8988T (cell line): ENCODE measurements at regions not wholly inside any gene's neighbourhood (a gene's known extent, or its start where the extent isn't known, plus 50 kb on each side); places are given as distances from the start of the nearest gene placed in this dataset.

Experiments
- DNase-seq: peaks from one replicate; pipeline ENCODE4 v3.0.0; 2011

DNA sequence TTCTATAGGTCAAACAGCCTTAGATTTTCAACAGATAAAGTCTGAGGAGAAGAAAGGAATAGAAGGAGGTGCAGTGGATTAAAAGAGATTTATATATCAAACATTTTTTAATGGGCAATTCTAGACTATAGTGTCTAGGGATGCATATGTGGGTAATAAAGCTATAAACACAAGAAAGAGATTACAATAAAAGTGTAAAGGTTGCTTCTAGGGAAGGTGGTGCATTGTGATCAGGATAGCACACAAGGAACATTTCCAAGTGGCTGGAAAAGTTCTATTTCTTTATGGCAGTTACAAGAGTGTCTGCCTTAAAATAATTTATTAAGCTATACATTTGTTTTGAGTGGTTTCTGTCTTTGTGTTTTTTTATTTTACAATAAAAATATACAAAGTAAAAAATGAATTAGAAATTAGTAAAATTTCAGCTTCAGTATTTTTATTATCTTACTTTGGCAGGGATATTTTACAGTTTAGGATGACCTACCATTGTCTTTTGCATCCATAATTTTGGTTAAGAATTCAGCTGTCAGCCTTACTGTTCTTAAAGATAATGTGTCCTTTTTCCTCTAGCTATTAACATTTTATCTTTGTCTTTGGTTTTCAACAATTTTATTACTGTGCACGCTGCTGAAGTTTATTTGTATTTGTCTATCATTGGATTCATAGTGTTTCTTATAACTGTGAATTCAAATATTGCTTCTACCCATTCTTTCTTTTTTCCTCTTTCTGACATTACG is 221.8 kb downstream of the LACC1 start:
- no peak for DNase-seq

DNA sequence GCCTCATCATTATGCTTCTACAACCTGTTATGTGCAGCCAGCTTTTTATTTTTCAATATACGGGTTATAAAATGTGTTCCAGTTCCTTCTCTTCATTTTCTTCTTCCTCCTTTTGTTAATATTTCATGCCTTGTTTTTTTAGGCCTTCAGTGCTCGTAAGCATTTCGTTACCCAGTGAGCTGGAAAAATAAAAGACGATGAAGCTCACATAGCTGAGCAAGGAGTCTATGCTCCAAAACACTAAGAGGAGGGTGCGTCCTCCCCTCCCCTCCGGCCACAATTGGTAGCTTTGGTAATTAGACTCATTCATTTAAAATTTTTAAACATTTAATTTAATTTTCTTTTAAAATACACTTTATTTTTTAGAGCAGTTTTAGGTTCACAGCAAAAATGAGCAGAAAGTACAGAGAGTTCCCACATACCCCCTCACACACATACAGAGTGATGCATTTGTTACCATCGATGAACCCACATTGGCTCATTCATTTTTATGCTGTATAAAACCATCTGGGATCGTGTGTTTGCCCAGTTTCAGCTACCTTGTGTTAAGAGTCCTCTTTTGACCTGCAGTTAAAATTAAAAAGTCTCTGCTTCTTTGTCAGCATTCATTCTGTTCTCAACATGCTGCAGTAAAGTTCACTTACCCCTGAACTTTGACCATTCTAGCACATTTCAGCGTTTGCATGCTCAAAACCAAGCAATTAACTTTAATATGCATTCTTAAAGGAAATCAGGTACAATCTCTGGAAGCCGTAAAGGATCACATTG is 223.9 kb downstream of the LACC1 start:
- no peak for DNase-seq

DNA sequence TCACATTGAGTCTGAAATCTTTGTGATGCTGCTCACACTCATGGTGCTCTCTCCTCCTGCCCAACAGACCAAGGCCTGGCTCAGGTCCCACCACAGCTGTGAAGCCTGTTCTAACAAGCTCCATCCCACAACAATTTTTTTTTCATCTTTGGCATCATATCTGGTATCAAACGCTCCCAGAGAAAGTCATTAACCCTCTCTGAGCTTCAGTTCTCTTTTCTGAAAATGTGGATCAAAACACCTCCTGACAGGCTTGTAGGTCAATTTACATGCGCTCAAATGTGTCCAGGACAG is 224.4 kb downstream of the LACC1 start:
- no peak for DNase-seq

DNA sequence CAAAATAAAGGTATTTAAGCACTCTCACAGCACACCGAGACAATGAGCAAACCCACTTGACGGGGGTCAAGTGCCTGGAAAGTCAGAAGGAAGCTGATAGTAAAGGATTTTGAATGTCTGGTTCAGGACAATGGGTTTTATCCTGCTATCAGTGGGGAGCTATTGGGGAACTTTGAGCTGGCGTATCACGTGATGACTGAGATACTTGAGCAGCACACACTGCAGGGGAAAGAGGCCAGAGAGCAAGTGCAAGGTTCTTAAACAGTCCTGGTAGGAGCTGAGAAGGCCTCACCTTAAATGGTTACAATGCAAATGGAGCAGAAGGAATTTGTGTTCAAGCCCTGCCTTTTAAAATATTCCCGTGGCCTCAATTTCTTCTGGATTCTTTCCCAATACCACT is 225.3 kb downstream of the LACC1 start:
- no peak for DNase-seq

DNA sequence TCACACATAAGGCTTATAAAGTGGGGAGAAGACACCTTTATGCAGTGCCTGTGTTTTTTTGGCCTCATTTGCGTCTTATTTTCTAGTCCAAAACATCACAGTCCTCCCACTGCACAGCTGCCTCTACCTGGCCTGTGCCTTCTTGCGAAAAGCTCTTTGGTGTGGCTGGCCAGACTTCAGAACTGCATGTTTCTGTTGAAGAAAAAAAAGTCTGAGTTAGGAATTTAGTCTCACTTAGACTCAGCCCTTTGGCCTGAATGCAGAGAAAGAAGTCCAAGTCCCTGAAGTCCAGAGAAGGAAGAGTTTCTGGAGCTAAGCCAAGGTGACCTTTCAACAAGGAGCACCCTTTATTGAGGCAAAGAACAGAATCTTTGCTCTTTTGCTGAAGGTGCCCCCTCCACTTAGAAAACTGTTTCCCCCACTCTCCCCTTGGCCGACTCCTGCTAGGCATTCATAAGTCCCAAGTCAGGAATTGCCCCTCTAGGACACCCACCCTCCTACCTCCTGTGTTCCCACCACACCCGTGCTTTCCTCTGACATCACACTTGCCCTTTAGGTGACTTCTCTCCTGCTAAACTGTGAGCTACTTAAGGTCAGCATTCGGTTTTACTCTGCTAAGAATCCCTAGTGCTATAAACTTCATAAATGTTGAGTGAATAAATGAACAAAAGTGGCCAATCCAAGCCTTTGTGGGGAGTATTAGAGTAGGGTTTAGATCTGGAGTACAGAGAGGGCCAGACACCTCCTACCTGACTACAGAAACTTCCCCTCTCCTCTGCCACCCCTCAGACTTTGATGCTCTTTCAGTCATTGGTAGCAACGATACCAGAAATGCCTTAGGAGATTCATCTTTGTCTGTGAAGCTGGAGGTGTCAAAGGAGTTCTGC is 226.8 kb downstream of the LACC1 start:
- DNase-seq: no peak

DNA sequence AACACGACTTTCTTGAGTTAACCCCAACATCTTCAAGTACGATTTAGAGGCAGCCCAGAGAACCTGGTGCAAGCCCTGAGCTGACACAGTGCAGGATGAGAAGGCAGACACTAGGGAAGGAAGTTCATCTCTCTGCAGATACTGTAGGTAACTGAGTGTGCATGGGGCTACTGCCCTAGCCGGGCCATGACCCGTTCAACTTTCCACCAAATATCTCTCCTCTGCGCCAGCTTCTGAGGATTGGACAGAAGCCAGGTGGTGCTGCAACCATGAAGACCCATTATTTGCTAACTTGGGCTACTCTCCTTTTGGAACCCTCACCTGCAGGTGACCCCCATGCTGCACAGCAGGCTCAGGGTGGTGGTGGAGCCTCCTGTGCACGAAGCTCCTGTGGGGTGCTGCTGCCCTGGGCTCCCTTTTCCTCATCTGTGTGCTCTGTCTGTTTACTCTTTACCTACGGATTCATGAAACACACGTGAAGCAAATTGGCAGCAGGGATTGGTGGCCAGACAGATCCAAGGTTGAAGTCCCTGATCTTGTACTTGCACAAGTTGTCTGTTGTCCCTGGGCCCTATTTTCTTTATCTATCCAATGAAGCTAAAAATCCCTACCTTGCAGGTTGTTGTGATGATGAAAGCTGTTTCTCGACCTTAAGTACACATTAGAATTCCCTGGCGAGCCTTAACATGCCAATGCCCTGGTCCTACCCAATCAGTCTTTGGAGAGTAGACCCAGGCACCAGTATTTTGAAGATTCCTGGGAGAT is 227.8 kb downstream of the LACC1 start:
- no peak for DNase-seq

DNA sequence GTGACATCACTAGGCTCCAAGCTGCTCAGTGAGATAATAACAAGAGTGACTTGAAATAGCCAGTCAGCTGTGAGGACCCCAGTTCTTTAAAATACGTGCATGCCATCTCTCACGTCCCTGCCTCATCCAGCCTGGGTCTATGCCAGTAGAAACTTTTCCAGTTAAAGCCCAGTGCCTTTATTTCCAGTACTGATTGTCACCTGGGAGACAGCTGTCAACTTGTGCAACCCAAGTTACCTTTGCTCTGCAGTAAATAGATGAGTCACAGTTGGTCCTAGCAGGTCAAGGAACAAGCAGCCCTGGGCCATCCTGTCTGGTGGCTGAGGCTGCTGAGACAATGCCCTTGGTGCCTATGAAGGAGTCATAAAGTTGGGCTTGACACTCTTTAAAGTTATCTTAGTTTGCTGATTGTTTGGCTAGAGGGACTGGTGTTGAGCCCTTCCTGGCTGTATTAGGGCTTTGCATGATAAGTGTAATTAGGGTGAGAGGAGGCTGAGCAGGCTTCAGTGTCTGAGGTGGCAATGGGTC is 228.7 kb downstream of the LACC1 start:
- DNase-seq: no peak

DNA sequence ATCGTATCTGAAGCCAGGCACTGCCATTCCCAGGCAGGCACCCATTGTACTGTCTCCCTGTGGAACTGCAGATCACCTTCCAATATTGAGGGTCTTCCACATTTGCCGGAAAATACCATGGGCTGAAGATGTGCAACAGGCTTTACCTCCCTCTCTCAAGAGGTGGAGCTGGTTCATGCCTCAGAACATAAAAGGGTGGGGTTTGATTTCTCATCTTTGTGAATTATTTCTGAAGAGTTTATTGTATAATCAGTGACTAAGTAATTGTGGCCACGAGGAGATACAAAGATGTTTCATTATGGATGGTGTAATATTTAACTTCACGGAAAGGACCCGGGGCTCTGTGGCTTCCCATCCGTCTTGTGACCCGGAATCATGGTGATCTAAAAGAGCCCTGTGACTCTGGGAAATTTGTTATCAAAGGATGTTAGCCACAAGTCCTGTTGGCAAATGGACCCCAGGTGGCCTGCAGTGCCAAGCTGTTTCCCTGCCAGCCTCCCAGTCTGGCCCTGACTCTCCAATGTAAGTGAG is 230.5 kb downstream of the LACC1 start:
- no peak for DNase-seq

DNA sequence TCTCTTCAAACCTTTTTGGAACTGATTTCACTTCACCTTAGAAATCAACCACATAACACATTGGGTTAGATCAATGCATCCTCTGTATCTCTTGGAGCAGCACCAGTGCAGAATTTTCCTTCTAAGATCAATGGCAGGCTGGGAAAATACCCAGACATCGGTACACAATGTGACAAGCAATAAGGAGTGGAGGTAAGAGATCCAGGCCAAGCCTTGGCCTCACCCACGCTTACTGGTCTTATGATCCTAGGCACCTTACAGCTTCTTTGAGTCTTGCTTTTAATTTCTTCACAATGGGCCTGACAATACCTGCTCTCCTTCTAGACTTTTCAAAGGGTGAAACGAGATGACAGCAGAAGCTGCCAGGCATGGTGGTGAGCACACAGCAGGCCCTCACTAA is 232.0 kb downstream of the LACC1 start:
- no peak for DNase-seq

DNA sequence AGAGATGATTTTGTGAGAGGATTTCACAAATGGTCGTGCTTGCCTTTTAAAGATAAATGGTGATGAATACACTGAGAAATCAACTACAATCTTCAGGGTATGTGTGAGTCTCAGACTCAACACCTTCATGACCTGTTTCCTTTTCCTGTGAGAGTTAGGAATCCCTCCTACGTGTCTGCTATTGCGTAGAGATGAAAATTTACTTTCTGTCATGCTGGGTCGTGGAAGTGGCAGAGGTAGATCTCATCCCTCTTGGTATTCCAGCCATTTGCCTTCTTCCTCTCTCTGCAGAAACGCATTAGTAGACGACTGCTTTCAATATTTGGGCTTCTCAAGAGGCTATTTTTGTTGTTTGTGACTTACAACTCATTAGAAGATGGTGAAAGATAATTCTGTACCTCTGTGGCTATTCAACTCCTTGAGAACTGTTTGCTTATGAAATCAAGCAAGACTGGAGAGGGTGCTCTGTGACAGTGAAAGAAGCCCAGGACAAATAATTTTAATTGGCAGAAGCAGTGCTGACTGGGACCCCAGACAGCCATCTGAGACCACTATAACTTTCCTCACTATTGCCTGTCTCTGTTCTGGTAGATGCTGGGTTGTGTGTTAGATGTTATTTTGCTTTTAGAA is 233.1 kb downstream of the LACC1 start:
- DNase-seq: no peak

DNA sequence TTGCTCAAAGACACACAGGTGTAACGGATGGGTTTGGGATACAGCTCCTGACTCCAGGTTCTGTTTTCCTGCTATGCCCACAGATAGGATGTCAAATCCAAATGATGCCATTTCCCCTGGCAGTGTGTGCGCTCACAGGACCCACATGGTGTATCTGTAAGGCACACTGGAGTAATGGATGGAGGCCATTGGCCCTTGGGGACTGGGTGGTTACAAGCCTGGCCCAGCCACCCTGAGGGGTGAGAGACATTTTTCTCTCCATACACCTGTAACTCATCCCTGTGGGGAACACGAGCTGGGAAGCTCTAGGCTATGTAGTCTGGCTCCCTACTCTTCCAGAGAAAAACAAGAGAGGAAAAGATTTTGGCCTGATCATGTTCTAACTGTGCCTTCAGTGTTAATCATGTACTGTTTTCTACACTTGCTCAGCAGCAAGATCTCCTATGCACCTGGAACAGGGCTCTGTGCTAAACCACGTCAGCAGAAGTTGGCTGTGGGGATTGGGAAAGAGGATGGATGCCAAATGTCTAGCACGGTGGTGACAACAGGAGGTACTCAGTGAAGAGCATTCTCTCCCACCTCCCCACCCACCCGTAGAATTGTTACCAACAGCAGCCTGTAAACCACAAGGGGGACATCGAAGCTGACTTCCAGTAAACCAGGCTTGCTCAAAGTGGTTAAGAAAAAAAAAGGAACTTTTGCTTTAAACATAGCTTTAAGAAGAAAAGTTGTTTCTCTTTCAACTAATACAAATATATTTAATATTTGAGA is 237.0 kb downstream of the LACC1 start:
- DNase-seq: no peak

DNA sequence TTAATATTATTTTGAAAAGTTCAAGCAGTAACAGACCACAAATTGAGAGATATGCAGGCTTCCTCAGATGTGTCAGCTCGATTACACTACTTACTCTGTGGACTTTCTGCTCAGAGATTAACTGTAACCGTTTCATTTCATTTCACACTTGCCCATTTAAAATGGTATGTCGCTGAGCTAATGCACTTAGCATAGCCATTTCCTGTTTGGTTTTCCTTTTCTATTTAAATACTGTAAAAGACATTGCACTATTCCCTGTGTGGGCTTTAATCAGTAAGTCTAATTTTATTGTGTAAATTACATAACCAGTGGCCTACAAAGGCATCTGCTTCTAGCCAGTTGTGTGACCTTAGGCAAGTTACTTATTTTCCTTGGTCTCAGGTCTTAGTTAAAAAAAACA is 237.6 kb downstream of the LACC1 start:
- no peak for DNase-seq

DNA sequence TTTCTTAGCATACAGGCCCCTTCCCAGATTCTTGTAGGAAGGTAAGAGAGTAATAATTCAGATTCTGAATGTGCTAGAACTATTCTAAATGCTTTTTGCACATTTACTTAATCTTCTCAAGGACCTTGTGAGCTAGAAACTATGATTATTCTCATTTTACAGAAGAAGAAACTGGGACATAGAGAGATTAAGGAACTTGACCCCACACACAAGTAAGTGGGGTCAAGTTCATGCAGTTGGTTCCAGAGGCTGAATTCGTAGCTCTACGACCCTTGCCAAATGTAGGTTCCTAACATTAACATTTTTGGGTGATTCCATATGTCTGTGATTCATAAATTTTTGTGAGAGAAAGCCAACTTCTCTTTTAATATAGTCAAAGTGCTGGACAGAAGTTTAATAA is 238.1 kb downstream of the LACC1 start:
- no peak for DNase-seq

DNA sequence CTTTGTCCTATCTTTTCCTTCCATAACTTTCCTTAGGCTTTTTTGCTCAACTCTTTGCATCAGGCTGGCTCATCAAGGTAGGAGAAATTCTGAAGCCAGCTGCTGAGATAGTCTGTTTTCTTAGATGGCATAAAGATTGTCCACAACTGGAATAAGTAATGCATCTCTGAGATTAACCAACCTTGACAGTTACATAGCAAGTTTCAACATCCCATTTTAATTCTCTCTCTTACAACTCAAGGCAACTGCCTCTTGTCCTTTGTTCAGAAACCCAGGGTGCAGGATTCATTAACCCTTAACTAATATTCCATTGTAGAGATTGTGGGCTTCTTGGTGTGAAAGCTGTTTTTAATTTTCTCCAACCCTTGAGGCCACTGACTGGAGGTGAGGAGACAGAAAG is 239.2 kb downstream of the LACC1 start:
- DNase-seq: no peak

DNA sequence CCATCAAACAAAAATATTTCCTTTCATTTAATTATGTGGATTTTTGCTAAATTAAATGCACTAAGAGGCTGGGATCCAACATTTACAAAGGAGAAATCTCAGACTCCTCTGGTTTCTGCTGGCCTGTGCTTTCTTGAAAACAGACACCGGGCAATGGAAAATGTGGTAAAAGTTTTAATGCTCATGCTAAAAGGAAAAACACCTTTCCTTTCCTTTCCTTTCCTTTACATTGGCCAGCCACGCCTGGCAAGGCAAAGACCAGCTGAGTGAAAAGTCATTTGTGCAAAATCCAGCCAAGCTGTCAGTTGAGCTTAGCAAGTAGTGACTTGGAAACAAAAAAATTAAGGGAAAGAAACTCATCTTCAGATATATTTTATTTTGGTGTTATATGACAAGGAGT is 240.3 kb downstream of the LACC1 start:
- DNase-seq: no peak

DNA sequence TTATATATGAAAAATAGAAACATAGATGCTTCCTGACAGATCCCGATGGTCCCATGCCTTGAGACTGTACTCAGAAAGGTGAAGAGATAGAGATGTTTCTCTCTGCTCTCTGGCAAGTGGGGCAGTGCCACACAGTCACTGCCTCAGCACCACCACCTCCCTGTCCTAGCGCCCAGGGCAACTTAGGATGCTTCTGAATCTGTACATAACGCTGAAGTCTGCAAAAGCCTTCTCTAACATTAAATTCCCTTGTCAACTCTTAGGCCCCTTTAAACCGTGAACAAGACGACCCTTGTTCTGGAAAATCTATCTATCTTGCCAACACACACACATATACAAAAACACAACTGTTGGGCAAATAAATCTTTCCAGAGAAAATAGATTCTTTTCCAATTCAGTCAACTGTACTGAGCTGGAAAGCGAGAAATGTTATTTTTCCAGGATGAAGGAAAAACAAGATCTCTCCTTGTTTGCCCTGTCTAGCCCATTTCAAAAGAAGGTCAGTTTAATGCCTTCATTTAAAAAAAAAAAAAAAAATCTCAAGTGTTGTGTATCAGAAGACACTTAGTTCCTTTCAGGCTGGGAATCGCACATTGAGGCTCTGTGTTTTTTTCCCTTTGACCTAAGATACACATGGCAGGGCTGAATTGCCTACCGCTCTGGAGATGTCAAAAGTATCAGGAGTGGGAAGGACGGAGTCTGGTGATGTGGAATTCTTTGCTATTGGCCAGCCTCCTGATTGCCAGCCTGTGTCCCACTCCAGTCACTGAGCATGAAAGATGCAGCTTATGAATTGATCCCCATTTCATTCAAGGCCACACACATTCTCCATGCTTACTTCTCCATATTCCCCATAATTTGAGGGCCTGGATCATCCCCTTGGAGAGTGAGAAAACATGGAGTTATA is 241.4 kb downstream of the LACC1 start:
- DNase-seq: no peak

DNA sequence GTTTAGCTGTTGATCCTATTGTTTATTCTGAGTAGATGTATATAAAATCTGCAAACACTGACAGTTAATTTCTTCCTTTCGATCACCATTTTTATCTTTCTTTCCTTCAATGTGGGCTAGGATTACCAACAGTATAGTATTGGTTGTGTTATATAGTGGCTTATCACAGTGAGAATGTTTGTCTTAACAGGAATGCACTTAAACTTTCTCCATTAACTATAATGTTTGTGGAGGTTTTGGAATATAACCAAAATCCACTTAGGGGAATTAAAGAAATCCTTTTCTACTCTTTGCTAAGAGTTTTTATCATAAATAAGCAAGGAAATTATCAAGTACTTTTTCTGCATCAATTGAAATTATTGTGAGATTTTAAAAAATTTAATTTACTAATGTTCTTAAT is 244.6 kb downstream of the LACC1 start:
- no peak for DNase-seq

DNA sequence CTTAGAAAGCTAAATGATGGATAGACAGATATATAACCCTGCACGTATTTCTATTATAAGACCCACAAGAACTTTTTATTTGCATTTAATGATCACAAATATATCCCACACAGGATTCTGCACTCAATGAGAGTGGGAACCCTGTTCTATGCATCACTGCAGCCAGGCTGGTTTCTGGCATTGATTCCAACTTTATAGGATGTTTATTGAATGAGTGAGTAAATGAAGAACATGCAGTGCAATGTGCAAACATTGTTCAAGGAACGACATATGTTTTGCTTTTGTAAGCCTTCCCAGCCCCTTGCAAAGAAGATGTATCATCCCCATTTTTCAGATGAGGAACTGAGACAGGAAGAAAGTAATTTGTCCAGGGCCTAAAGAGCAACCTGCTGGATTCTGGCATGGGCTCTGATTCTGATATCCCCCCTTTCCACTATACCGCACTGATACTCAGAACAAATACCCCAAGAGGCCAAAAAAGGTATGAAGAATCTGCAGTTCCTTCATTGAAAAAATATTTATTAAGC is 246.3 kb downstream of the LACC1 start:
- no peak for DNase-seq

DNA sequence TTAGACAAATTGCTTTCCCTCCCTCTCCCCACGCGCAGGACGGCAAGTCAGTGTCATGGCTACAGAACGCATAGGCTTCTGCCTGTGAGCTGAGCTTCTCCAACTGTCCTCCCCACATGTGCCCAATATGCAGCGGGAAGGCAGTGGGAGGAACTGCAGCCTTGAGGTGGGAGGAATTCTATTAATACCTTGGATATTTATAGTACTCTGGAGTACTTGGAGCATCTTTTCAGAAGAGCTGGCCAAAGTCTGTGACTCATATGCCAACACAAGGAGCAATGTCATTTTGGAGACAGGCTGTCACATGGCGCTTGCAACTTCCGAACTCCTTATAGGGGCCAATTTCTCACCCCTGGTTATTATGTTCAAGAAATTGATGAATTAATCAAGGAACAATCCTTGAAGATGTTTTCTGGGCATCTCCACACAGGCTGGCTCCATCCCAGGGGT is 245.0 kb upstream of the SERP2 start:
- DNase-seq: no peak

DNA sequence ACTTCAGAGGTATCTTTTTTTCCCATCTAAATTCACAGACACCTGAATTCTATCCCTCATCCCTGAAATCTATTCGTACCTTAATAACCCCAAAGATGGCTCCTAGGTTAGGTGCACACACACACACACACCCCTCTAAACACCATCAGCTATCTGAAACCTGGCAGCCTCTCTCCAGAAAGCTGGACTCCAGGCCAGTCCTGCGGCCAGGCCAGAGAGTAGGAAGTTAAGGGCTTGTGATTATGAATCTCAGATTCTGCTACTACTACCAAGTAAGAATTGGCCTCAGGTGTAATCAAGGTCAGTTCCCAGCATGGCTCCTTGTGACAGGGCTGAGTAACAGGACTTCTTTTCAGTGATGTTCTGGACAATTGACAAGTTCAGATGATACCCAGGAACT is 244.2 kb upstream of the SERP2 start:
- no peak for DNase-seq
